ENCODE measurements at regions not wholly inside any gene's neighbourhood (a gene's known extent, or its start where the extent isn't known, plus 50 kb on each side); places are given as distances from the start of the nearest gene placed in this dataset.

DNA sequence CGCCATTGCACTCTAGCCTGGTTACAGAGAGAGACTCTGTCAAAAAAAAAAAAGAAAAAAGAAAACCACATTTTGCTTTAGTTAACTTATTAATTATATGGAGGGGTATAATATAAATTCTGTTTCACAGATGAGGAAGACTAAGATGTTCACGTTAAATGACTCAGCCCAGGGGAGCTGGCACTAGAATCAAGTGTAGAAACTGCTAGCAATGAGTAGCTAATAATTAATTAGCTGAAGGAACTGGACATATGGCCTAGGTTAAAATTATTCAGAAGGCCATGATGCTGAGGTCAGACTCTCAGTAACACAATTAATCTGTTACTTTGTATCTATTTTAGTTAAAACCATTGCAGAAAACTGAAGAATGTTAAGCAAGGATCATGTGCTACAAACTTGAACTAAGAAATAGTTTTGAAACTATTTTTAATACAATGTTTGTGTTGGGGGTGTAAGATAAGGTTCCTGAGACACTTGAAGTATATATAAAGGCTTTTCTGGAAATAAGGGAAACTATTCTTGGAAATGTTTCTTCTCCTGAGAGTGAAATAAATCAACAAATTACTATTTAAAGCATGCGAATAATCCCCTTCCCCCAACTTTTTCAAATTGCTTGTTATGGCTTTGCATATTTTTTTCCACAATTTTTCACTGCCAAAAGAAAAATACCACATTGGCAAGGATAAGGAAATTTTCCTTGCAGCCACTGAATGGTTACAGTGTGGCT, 589.3 kb downstream of the SOX5 start:
- TF ChIP-seq, protein P1, sequence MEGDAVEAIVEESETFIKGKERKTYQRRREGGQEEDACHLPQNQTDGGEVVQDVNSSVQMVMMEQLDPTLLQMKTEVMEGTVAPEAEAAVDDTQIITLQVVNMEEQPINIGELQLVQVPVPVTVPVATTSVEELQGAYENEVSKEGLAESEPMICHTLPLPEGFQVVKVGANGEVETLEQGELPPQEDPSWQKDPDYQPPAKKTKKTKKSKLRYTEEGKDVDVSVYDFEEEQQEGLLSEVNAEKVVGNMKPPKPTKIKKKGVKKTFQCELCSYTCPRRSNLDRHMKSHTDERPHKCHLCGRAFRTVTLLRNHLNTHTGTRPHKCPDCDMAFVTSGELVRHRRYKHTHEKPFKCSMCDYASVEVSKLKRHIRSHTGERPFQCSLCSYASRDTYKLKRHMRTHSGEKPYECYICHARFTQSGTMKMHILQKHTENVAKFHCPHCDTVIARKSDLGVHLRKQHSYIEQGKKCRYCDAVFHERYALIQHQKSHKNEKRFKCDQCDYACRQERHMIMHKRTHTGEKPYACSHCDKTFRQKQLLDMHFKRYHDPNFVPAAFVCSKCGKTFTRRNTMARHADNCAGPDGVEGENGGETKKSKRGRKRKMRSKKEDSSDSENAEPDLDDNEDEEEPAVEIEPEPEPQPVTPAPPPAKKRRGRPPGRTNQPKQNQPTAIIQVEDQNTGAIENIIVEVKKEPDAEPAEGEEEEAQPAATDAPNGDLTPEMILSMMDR (IDR thresholded peaks at IDR 0.05; ENCODE audit: low read depth, low read length) = no peak
- no peak for TF ChIP-seq EZH2phosphoT487 (IDR thresholded peaks at IDR 0.05; ENCODE audit: low read depth)
